RWPE1 (cell line): ENCODE measurements at regions not wholly inside any gene's neighbourhood (a gene's known extent, or its start where the extent isn't known, plus 50 kb on each side); places are given as distances from the start of the nearest gene placed in this dataset.

Experiments
- CTCF ChIA-PET: fragments of 350-600 bp; sonication (Branson Sonifier 250); formaldehyde crosslinking; extraction: SDS; loops from one replicate; lab custom pipeline; 2021; lab: Yijun Ruan, JAX
- POLR2A ChIA-PET: fragments of 400-600 bp; formaldehyde crosslinking; extraction: SDS; loops from one replicate; lab custom pipeline; 2020; ENCODE audit warnings: antibody characterized with exemption; ENCODE audit not compliant: low non-redundant PET; lab: Yijun Ruan, JAX
- DNase-seq: peaks from one replicate; pipeline ENCODE4 v3.0.0; 2012; ENCODE audit warnings: low spot score
- H3K27ac ChIP-seq: fragments of 450-650 bp; 2 replicates; pipeline ENCODE4 v1.5.1; 2017
- CTCF ChIP-seq: fragments of 450-650 bp; conservative IDR thresholded peaks from 2 replicates; pipeline ENCODE4 v1.5.1; 2017; ENCODE audit warnings: low read depth, mild to moderate bottlenecking

- no peak for TF ChIP-seq CTCF
- ChIA-PET CTCF (interaction anchor here (0.6 kb wide), 2 partner anchors 327 to 1112 kb away, joined by 4 read pairs; no protein-coding TSS in a partner anchor), POLR2A (no interaction called here)
- H3K27ac ChIP-seq, result no peak overlapping the region
- no peak for DNase-seq
Observed at GRCh38 chr7:4399596-4399995, 282.5 kb upstream of the FOXK1 start.

- TF ChIP-seq CTCF, result no peak
- H3K27ac ChIP-seq, result no peak overlapping the region
- ChIA-PET POLR2A (no interaction called here), CTCF (no interaction called here)
- DNase-seq, result no peak
Observed at GRCh38 chr7:4406288-4407058, 275.6 kb upstream of the FOXK1 start.

- no peak for DNase-seq
- ChIA-PET POLR2A (no interaction called here), CTCF (no interaction called here)
- H3K27ac ChIP-seq, result no peak overlapping the region
- TF ChIP-seq CTCF, result no peak
Observed at GRCh38 chr7:4409946-4410345, 272.1 kb upstream of the FOXK1 start.

GRCh38 chr7:4416396-4417056 is 265.6 kb upstream of the FOXK1 start:
- no peak overlapping the region for H3K27ac ChIP-seq
- CTCF ChIA-PET, result no interaction called here
- DNase-seq, result peak; percentile 21

GRCh38 chr7:4428526-4428925 is 253.6 kb upstream of the FOXK1 start:
- H3K27ac ChIP-seq, result no peak overlapping the region
- DNase-seq, result no peak
- no peak for TF ChIP-seq CTCF
- CTCF ChIA-PET, result interaction anchor here (0.6 kb wide), 1 partner anchor 641 kb away, joined by 3 read pairs; no protein-coding TSS in a partner anchor
- POLR2A ChIA-PET, result no interaction called here

More at GRCh38 chr7:4416396-4417056, 265.6 kb upstream of the FOXK1 start:
- POLR2A ChIA-PET, result interaction anchor here (0.6 kb wide), 1 partner anchor 44 kb away, joined by 10 read pairs; no protein-coding TSS in a partner anchor
- TF ChIP-seq CTCF, result no peak

GRCh38 chr7:4430227-4430626 is 251.9 kb upstream of the FOXK1 start:
- no peak for DNase-seq
- no peak for TF ChIP-seq CTCF
- no peak overlapping the region for H3K27ac ChIP-seq
- ChIA-PET POLR2A (no interaction called here), CTCF (no interaction called here)
